NB4 (cell line): ENCODE measurements at regions not wholly inside any gene's neighbourhood (a gene's known extent, or its start where the extent isn't known, plus 50 kb on each side); places are given as distances from the start of the nearest gene placed in this dataset.

ENCODE experiments used
- DNase-seq: peaks from one replicate; pipeline ENCODE4 v3.0.0; 2010; ENCODE audit warnings: low read depth
- H3K4me3 ChIP-seq: one replicate; pipeline ENCODE4 v1.5.1; 2011; ENCODE audit warnings: mild to moderate bottlenecking, low read depth, low read length, moderate library complexity
- MAX ChIP-seq: IDR thresholded peaks from 2 replicates; pipeline ENCODE4 v1.6.1; 2011; ENCODE audit warnings: low read depth, low read length
- MYC ChIP-seq: IDR thresholded peaks from 2 replicates; pipeline ENCODE4 v1.6.1; 2011; ENCODE audit warnings: low read depth, low read length
- POLR2A ChIP-seq: IDR thresholded peaks from 2 replicates; pipeline ENCODE4 v1.6.1; 2011; ENCODE audit warnings: mild to moderate bottlenecking; ENCODE audit not compliant: insufficient read length; ENCODE audit errors: extremely low read depth
- TF ChIP-seq, protein P1 (sequence below): IDR thresholded peaks from one replicate; pipeline ENCODE4 v1.5.1; 2012; ENCODE audit warnings: low read depth, low read length

DNA sequence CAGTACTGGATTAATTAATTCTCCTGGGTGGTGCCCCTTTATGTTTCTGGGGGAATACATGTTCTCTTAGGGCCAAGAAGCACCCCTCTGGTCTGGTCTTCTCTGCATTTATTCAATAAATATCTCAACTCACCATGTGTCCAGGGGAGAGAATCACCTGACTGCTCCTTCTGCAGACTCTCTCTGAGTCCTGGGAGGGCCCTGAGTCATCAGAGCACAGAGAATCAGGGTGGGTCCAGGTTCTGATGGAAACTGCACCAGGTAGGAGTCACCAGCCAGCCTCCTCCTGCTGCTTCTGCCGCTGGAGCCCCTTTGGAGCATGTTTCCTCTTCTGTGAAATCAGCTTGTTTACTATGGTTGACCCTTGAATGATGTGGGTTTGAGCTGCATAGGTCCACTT is 107.7 kb upstream of the PLET1 start:
- DNase-seq, result no peak
- no peak overlapping the region for H3K4me3 ChIP-seq
- TF ChIP-seq, protein P1, sequence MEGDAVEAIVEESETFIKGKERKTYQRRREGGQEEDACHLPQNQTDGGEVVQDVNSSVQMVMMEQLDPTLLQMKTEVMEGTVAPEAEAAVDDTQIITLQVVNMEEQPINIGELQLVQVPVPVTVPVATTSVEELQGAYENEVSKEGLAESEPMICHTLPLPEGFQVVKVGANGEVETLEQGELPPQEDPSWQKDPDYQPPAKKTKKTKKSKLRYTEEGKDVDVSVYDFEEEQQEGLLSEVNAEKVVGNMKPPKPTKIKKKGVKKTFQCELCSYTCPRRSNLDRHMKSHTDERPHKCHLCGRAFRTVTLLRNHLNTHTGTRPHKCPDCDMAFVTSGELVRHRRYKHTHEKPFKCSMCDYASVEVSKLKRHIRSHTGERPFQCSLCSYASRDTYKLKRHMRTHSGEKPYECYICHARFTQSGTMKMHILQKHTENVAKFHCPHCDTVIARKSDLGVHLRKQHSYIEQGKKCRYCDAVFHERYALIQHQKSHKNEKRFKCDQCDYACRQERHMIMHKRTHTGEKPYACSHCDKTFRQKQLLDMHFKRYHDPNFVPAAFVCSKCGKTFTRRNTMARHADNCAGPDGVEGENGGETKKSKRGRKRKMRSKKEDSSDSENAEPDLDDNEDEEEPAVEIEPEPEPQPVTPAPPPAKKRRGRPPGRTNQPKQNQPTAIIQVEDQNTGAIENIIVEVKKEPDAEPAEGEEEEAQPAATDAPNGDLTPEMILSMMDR, result no peak
- TF ChIP-seq MAX (no peak), POLR2A (no peak), MYC (no peak)

- H3K4me3 ChIP-seq, result no peak overlapping the region
- DNase-seq, result no peak
- TF ChIP-seq POLR2A (no peak), MYC (no peak), MAX (no peak)
- TF ChIP-seq, protein P1, result no peak
Measured at GRCh38 chr11:112369374-112369773, 108.7 kb upstream of the PLET1 start.

- no peak overlapping the region for H3K4me3 ChIP-seq
- no peak for DNase-seq
- TF ChIP-seq MAX (no peak), POLR2A (no peak), MYC (no peak)
- TF ChIP-seq, protein P1, result no peak
Measured at GRCh38 chr11:112369916-112370315, 109.3 kb upstream of the PLET1 start.

DNA sequence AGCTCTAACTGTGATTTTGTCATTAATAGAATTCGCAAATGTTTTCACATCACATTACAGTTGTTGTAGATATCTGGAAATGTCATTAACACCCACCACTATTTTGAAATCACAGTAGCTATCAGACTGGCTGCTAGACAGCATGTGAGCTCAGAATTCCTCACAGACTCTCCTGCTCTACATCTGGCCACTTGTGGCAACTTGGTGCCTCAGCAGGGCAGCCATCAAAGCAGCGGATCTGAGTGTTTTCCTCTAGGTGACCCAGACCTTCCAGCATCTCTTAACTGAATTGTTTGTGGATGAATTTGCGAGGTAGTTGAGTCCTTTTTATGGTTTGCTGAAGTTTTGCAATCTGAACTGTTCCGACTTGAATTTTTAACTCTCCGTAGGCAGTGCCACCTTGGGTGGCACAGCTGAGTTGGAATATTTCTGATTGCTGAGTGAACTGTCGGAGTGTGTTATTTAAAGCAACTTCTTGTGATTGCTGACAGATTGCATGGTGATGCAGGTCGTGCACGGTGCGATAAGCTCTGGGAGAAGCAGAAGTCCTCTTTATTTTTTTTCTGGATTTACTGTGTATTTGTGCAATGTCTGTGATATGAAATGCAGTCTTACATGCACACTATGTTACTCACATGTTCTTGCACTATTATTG is 114.0 kb upstream of the PLET1 start:
- no peak for DNase-seq
- H3K4me3 ChIP-seq, result no peak overlapping the region
- TF ChIP-seq POLR2A (no peak), MAX (no peak), MYC (no peak)
- TF ChIP-seq, protein P1, result no peak

DNA sequence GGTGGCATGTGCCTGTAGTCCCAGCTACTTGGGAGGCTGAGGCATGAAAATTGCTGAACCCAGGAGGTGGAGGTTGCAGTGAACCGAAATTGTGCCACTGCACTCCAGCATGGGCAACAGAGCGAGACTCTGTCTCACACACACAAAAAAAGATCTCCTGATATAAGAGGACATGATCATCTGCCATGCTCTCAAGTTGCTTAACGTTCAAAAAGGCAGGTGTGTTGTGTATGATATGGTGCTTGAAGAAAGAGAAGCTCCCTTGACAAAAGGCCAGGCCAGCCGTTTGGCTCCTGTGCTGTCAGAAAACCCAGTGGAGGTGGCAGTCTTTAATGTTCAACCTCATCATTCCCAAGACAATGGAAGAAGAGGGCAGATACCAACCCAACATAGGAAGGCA is 117.3 kb upstream of the PLET1 start:
- TF ChIP-seq MYC, result no peak
- TF ChIP-seq, protein P1, result no peak
- no peak overlapping the region for H3K4me3 ChIP-seq
- DNase-seq, result no peak

DNA sequence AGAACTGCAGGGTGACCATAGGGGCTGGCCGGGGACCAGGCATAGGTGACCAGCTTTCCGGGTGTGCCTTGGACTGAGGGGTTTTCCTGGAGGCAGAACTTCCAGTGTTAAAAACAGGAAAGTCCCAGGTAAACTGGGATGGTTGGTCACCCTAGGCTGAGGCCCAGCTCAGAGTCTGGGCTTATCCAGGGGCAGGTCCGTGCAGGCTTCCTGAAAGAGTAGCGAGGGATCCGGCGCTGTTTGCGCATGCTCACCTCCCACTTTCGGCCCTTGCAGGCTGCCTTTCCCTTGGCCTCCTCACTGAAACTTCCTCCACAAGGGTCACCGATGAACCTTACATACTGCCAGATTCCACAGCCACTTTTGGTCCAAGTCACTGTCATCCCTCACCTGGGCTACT is 119.8 kb upstream of the PLET1 start:
- DNase-seq, result no peak
- no peak for TF ChIP-seq POLR2A
- no peak for TF ChIP-seq MAX
- TF ChIP-seq, protein P1, result no peak
- TF ChIP-seq MYC, result no peak
- no peak overlapping the region for H3K4me3 ChIP-seq
